Loucy (cell line): ENCODE measurements at regions not wholly inside any gene's neighbourhood (a gene's known extent, or its start where the extent isn't known, plus 50 kb on each side); places are given as distances from the start of the nearest gene placed in this dataset.

Source experiments
- H2AFZ ChIP-seq: fragments of 200-600 bp; sonication (generic); 2 replicates; pipeline ENCODE4 v1.6.0; 2016; ENCODE audit warnings: antibody characterized with exemption, mild to moderate bottlenecking, low read length, moderate library complexity
- H3F3A ChIP-seq: fragments of 200-600 bp; 2 replicates; pipeline ENCODE4 v1.6.0; 2016; ENCODE audit warnings: antibody characterized with exemption, low read depth, mild to moderate bottlenecking
- H3K27me3 ChIP-seq: fragments of 200-600 bp; sonication (generic); 2 replicates; pipeline ENCODE4 v1.6.1; 2014; ENCODE audit warnings: low read length, mild to moderate bottlenecking; ENCODE audit not compliant: insufficient read depth, poor library complexity, severe bottlenecking
- H3K36me3 ChIP-seq: fragments of 200-600 bp; sonication (generic); 2 replicates; pipeline ENCODE4 v1.6.1; 2016; ENCODE audit warnings: low read length; ENCODE audit not compliant: insufficient read depth
- H3K4me1 ChIP-seq: fragments of 200-600 bp; sonication (generic); 2 replicates; pipeline ENCODE4 v1.5.1; 2014; ENCODE audit warnings: low read length, mild to moderate bottlenecking; ENCODE audit not compliant: insufficient read depth, poor library complexity, severe bottlenecking
- H3K4me2 ChIP-seq: fragments of 200-600 bp; sonication (generic); 2 replicates; pipeline ENCODE4 v1.6.0; 2014; ENCODE audit warnings: antibody characterized with exemption, low read length, low read depth, mild to moderate bottlenecking; ENCODE audit not compliant: poor library complexity, severe bottlenecking
- H3K4me3 ChIP-seq: fragments of 200-600 bp; sonication (generic); 2 replicates; pipeline ENCODE4 v1.5.1; 2014; ENCODE audit warnings: low read length, mild to moderate bottlenecking, mixed read lengths; ENCODE audit not compliant: poor library complexity, severe bottlenecking
- H3K79me2 ChIP-seq: fragments of 200-600 bp; sonication (generic); 2 replicates; pipeline ENCODE4 v1.6.1; 2014; ENCODE audit warnings: low read length; ENCODE audit not compliant: insufficient read depth
- H3K9ac ChIP-seq: fragments of 200-600 bp; sonication (generic); 2 replicates; pipeline ENCODE4 v1.6.0; 2014; ENCODE audit warnings: mild to moderate bottlenecking, low read depth, low read length, moderate library complexity; ENCODE audit not compliant: poor library complexity, severe bottlenecking
- H3K9me2 ChIP-seq: fragments of 200-600 bp; sonication (generic); replicated peaks from 2 replicates; pipeline ENCODE4 v1.6.1; 2016; ENCODE audit warnings: low read depth, low read length, mixed read lengths
- H3K9me3 ChIP-seq: fragments of 200-600 bp; sonication (generic); 2 replicates; pipeline ENCODE4 v1.6.1; 2014; ENCODE audit warnings: mild to moderate bottlenecking, antibody characterized with exemption, low read length, low read depth; ENCODE audit not compliant: insufficient read depth
- H4K20me1 ChIP-seq: fragments of 200-600 bp; sonication (generic); 2 replicates; pipeline ENCODE4 v1.6.0; 2014; ENCODE audit warnings: antibody characterized with exemption, low read length, mild to moderate bottlenecking; ENCODE audit not compliant: insufficient read depth, poor library complexity, severe bottlenecking
- EZH2phosphoT487 ChIP-seq: fragments of 200-600 bp; IDR thresholded peaks from 2 replicates; pipeline ENCODE4 v1.6.1; 2018; ENCODE audit warnings: antibody characterized with exemption, mild to moderate bottlenecking, moderate library complexity, borderline replicate concordance
- TF ChIP-seq, protein P1 (sequence below): fragments of 200-600 bp; sonication (generic); conservative IDR thresholded peaks from 2 replicates; pipeline ENCODE4 v1.5.1; 2014; ENCODE audit warnings: mild to moderate bottlenecking, antibody characterized with exemption, low read length

- no peak overlapping the region for H3K4me3 ChIP-seq
- TF ChIP-seq EZH2phosphoT487: no peak
- TF ChIP-seq, protein P1, sequence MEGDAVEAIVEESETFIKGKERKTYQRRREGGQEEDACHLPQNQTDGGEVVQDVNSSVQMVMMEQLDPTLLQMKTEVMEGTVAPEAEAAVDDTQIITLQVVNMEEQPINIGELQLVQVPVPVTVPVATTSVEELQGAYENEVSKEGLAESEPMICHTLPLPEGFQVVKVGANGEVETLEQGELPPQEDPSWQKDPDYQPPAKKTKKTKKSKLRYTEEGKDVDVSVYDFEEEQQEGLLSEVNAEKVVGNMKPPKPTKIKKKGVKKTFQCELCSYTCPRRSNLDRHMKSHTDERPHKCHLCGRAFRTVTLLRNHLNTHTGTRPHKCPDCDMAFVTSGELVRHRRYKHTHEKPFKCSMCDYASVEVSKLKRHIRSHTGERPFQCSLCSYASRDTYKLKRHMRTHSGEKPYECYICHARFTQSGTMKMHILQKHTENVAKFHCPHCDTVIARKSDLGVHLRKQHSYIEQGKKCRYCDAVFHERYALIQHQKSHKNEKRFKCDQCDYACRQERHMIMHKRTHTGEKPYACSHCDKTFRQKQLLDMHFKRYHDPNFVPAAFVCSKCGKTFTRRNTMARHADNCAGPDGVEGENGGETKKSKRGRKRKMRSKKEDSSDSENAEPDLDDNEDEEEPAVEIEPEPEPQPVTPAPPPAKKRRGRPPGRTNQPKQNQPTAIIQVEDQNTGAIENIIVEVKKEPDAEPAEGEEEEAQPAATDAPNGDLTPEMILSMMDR: no peak
- H3K79me2 ChIP-seq: no peaks in the 10 kb centered on the region
- no peaks in the 10 kb centered on the region for H3F3A ChIP-seq
- H3K9ac ChIP-seq: no peak overlapping the region
- no peaks in the 10 kb centered on the region for H3K9me3 ChIP-seq
- no peak overlapping the region for H3K4me2 ChIP-seq
- H3K9me2 ChIP-seq: no peaks in the 10 kb centered on the region
- no peaks in the 10 kb centered on the region for H3K27me3 ChIP-seq
- H4K20me1 ChIP-seq: no peaks in the 10 kb centered on the region
- H3K4me1 ChIP-seq: no peaks in the 10 kb centered on the region
- H3K36me3 ChIP-seq: no peaks in the 10 kb centered on the region
- no peak overlapping the region for H2AFZ ChIP-seq
Observed at GRCh38 chr20:24236963-24237362, 232.5 kb upstream of the SYNDIG1 start.

DNA sequence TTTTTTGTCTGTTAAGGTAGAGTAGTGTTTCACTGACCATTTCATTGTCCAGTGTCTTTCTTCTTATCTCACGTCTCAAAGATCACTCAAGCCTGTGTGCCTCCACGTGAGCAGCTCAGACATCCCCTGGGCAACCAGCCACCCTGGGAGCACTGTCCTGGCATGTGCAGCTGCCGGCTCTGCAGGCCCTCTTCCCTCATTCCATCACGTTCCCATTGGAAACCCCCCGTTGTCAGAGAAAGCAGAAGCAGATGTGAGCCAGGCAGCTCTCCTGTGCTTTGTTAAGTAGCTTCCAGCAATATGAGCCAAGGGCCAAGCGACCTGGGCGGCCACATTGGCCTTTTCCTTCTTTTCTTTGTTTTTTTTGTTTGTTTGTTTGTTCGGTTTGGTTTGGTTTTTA lies 233.2 kb upstream of the SYNDIG1 start:
- no peaks in the 10 kb centered on the region for H3F3A ChIP-seq
- no peaks in the 10 kb centered on the region for H3K79me2 ChIP-seq
- H3K4me2 ChIP-seq: no peak overlapping the region
- no peaks in the 10 kb centered on the region for H3K9me2 ChIP-seq
- no peaks in the 10 kb centered on the region for H3K27me3 ChIP-seq
- no peak overlapping the region for H2AFZ ChIP-seq
- TF ChIP-seq, protein P1: no peak
- no peak for TF ChIP-seq EZH2phosphoT487
- H3K9me3 ChIP-seq: no peaks in the 10 kb centered on the region
- no peaks in the 10 kb centered on the region for H3K4me1 ChIP-seq
- H3K36me3 ChIP-seq: no peaks in the 10 kb centered on the region
- no peaks in the 10 kb centered on the region for H4K20me1 ChIP-seq
- no peak overlapping the region for H3K9ac ChIP-seq
- no peak overlapping the region for H3K4me3 ChIP-seq

GRCh38 chr20:24235296-24236175 lies 233.9 kb upstream of the SYNDIG1 start:
- Histone ChIP-seq H3K79me2 (no peaks in the 10 kb centered on the region), H3K9me2 (no peaks in the 10 kb centered on the region), H3K27me3 (no peaks in the 10 kb centered on the region), H4K20me1 (no peaks in the 10 kb centered on the region), H3K4me1 (no peaks in the 10 kb centered on the region), H3K4me2 (no peak overlapping the region), H3K9me3 (no peaks in the 10 kb centered on the region), H2AFZ (no peak overlapping the region), H3K9ac (no peak overlapping the region), H3K4me3 (no peak overlapping the region), H3K36me3 (no peaks in the 10 kb centered on the region), H3F3A (no peaks in the 10 kb centered on the region)
- TF ChIP-seq, protein P1: no peak
- TF ChIP-seq EZH2phosphoT487: no peak
